ENCODE measurements at regions not wholly inside any gene's neighbourhood (a gene's known extent, or its start where the extent isn't known, plus 50 kb on each side); places are given as distances from the start of the nearest gene placed in this dataset.

- Mint-ChIP-seq H3K36me3 (ENCODE audit: insufficient read depth in 2 of 2) (no peaks in the 10 kb centered on the region), H3K4me3 (no peak overlapping the region), H3K27ac (no peak overlapping the region), H3K27me3 (ENCODE audit: low read depth) (no peaks in the 10 kb centered on the region), H3K9me3 (no peaks in the 10 kb centered on the region), H3K4me1 (ENCODE audit: low read depth) (no peaks in the 10 kb centered on the region)
- ATAC-seq (replicated peaks in 1 of 2) = no peak
- no peak for DNase-seq
Measured at GRCh38 chr5:3740546-3741373, 145.1 kb downstream of the IRX1 start.

- Mint-ChIP-seq H3K36me3 (ENCODE audit: insufficient read depth in 2 of 2) (no peaks in the 10 kb centered on the region), H3K4me1 (ENCODE audit: low read depth) (no peaks in the 10 kb centered on the region), H3K9me3 (no peaks in the 10 kb centered on the region), H3K27me3 (ENCODE audit: low read depth) (no peaks in the 10 kb centered on the region), H3K4me3 (no peak overlapping the region), H3K27ac (no peak overlapping the region)
- ATAC-seq (replicated peaks in 1 of 2) (no peak), DNase-seq (no peak)
Measured at GRCh38 chr5:3741374-3741770, 145.7 kb downstream of the IRX1 start.

- DNase-seq (no peak), ATAC-seq (replicated peaks in 1 of 2) (no peak)
- Mint-ChIP-seq H3K4me3 (no peak overlapping the region), H3K9me3 (peaks cover 3 to 7% of the 10 kb centered on the region in 2 donors), H3K27me3 (ENCODE audit: low read depth) (no peaks in the 10 kb centered on the region), H3K4me1 (ENCODE audit: low read depth) (no peaks in the 10 kb centered on the region), H3K27ac (no peak overlapping the region), H3K36me3 (ENCODE audit: insufficient read depth in 2 of 2) (no peaks in the 10 kb centered on the region)
Measured at GRCh38 chr5:3742750-3743149, 147.1 kb downstream of the IRX1 start.

GRCh38 chr5:3751846-3752245 lies 156.2 kb downstream of the IRX1 start:
- H3K9me3 Mint-ChIP-seq = peaks cover under 1 to 5% of the 10 kb centered on the region in 2 donors
- H3K4me1 Mint-ChIP-seq (ENCODE audit: low read depth) = no peaks in the 10 kb centered on the region
- no peaks in the 10 kb centered on the region for H3K27me3 Mint-ChIP-seq (ENCODE audit: low read depth)

GRCh38 chr5:3778000-3778550 lies 182.4 kb downstream of the IRX1 start:
- DNase-seq (no peak), ATAC-seq (replicated peaks in 1 of 2) (no peak)
- no peak overlapping the region for H3K27ac Mint-ChIP-seq
- no peaks in the 10 kb centered on the region for H3K36me3 Mint-ChIP-seq (ENCODE audit: insufficient read depth in 2 of 2)
- H3K27me3 Mint-ChIP-seq (ENCODE audit: low read depth) = no peaks in the 10 kb centered on the region
- no peaks in the 10 kb centered on the region for H3K4me1 Mint-ChIP-seq (ENCODE audit: low read depth)
- H3K9me3 Mint-ChIP-seq = peaks cover under 1 to 1% of the 10 kb centered on the region in 2 donors
- H3K4me3 Mint-ChIP-seq = no peak overlapping the region

More at GRCh38 chr5:3751846-3752245, 156.2 kb downstream of the IRX1 start:
- Mint-ChIP-seq H3K4me3 (no peak overlapping the region), H3K27ac (no peak overlapping the region), H3K36me3 (ENCODE audit: insufficient read depth in 2 of 2) (peaks cover 0 to 2% of the 10 kb centered on the region in 2 donors)
- DNase-seq (no peak), ATAC-seq (replicated peaks in 1 of 2) (no peak)

- no peak for DNase-seq
- H3K4me1 Mint-ChIP-seq (ENCODE audit: low read depth) = no peaks in the 10 kb centered on the region
- no peaks in the 10 kb centered on the region for H3K36me3 Mint-ChIP-seq (ENCODE audit: insufficient read depth in 2 of 2)
- H3K27ac Mint-ChIP-seq = no peak overlapping the region
- H3K27me3 Mint-ChIP-seq (ENCODE audit: low read depth) = no peaks in the 10 kb centered on the region
- no peaks in the 10 kb centered on the region for H3K9me3 Mint-ChIP-seq
- H3K4me3 Mint-ChIP-seq = no peak overlapping the region
- ATAC-seq (replicated peaks in 1 of 2) = no peak
Measured at GRCh38 chr5:3778945-3779344, 183.3 kb downstream of the IRX1 start.

GRCh38 chr5:3780278-3780677 lies 184.6 kb downstream of the IRX1 start:
- no peaks in the 10 kb centered on the region for H3K9me3 Mint-ChIP-seq
- DNase-seq (no peak), ATAC-seq (replicated peaks in 1 of 2) (no peak)
- no peaks in the 10 kb centered on the region for H3K27me3 Mint-ChIP-seq (ENCODE audit: low read depth)
- no peaks in the 10 kb centered on the region for H3K36me3 Mint-ChIP-seq (ENCODE audit: insufficient read depth in 2 of 2)
- no peak overlapping the region for H3K4me3 Mint-ChIP-seq
- no peak overlapping the region for H3K27ac Mint-ChIP-seq
- H3K4me1 Mint-ChIP-seq (ENCODE audit: low read depth) = no peaks in the 10 kb centered on the region

GRCh38 chr5:3780907-3781306 lies 185.3 kb downstream of the IRX1 start:
- no peak for ATAC-seq (replicated peaks in 1 of 2)

GRCh38 chr5:3784854-3785253 lies 189.2 kb downstream of the IRX1 start:
- Mint-ChIP-seq H3K4me1 (ENCODE audit: low read depth) (no peaks in the 10 kb centered on the region), H3K4me3 (no peak overlapping the region), H3K36me3 (ENCODE audit: insufficient read depth in 2 of 2) (no peaks in the 10 kb centered on the region), H3K27me3 (ENCODE audit: low read depth) (no peaks in the 10 kb centered on the region), H3K9me3 (no peaks in the 10 kb centered on the region), H3K27ac (no peak overlapping the region)
- DNase-seq = no peak
- ATAC-seq (replicated peaks in 1 of 2) = no peak

More at GRCh38 chr5:3780907-3781306, 185.3 kb downstream of the IRX1 start:
- Mint-ChIP-seq H3K36me3 (ENCODE audit: insufficient read depth in 2 of 2) (no peaks in the 10 kb centered on the region), H3K27me3 (ENCODE audit: low read depth) (no peaks in the 10 kb centered on the region), H3K27ac (no peak overlapping the region), H3K4me1 (ENCODE audit: low read depth) (no peaks in the 10 kb centered on the region), H3K9me3 (no peaks in the 10 kb centered on the region), H3K4me3 (no peak overlapping the region)
- DNase-seq = no peak

GRCh38 chr5:3786165-3786564 lies 190.5 kb downstream of the IRX1 start:
- H3K9me3 Mint-ChIP-seq = no peaks in the 10 kb centered on the region
- DNase-seq (no peak), ATAC-seq (replicated peaks in 1 of 2) (no peak)
- H3K4me3 Mint-ChIP-seq = no peak overlapping the region
- H3K4me1 Mint-ChIP-seq (ENCODE audit: low read depth) = no peaks in the 10 kb centered on the region
- H3K36me3 Mint-ChIP-seq (ENCODE audit: insufficient read depth in 2 of 2) = no peaks in the 10 kb centered on the region
- no peaks in the 10 kb centered on the region for H3K27me3 Mint-ChIP-seq (ENCODE audit: low read depth)
- H3K27ac Mint-ChIP-seq = no peak overlapping the region

GRCh38 chr5:3786891-3787430 lies 191.3 kb downstream of the IRX1 start:
- DNase-seq (no peak), ATAC-seq (replicated peaks in 1 of 2) (no peak)
- H3K36me3 Mint-ChIP-seq (ENCODE audit: insufficient read depth in 2 of 2) = no peaks in the 10 kb centered on the region
- no peaks in the 10 kb centered on the region for H3K4me1 Mint-ChIP-seq (ENCODE audit: low read depth)
- H3K27ac Mint-ChIP-seq = no peak overlapping the region
- H3K27me3 Mint-ChIP-seq (ENCODE audit: low read depth) = no peaks in the 10 kb centered on the region
- peaks cover 0 to 2% of the 10 kb centered on the region in 2 donors for H3K9me3 Mint-ChIP-seq
- no peak overlapping the region for H3K4me3 Mint-ChIP-seq

- H3K27me3 Mint-ChIP-seq (ENCODE audit: low read depth) = no peaks in the 10 kb centered on the region
- H3K9me3 Mint-ChIP-seq = peaks cover 0 to 3% of the 10 kb centered on the region in 2 donors
- no peak for ATAC-seq (replicated peaks in 1 of 2)
- H3K4me1 Mint-ChIP-seq (ENCODE audit: low read depth) = no peaks in the 10 kb centered on the region
- no peaks in the 10 kb centered on the region for H3K36me3 Mint-ChIP-seq (ENCODE audit: insufficient read depth in 2 of 2)
- no peak for DNase-seq
- H3K27ac Mint-ChIP-seq = no peak overlapping the region
- no peak overlapping the region for H3K4me3 Mint-ChIP-seq
Measured at GRCh38 chr5:3787604-3788003, 192.0 kb downstream of the IRX1 start.

GRCh38 chr5:3789519-3790193 lies 194.0 kb downstream of the IRX1 start:
- H3K27me3 Mint-ChIP-seq (ENCODE audit: low read depth) = no peaks in the 10 kb centered on the region
- H3K36me3 Mint-ChIP-seq (ENCODE audit: insufficient read depth in 2 of 2) = no peaks in the 10 kb centered on the region
- DNase-seq (no peak), ATAC-seq (replicated peaks in 1 of 2) (no peak)
- no peaks in the 10 kb centered on the region for H3K4me1 Mint-ChIP-seq (ENCODE audit: low read depth)
- peaks cover 2 to 6% of the 10 kb centered on the region in 2 donors for H3K9me3 Mint-ChIP-seq
- H3K27ac Mint-ChIP-seq = no peak overlapping the region
- H3K4me3 Mint-ChIP-seq = no peak overlapping the region

All from activated T-cell treated with anti-CD3 and anti-CD28 coated beads, Interleukin-2, amount 50 U/mL, for 72 hours (primary cell).